GM19043 (cell line): ENCODE measurements at regions not wholly inside any gene's neighbourhood (a gene's known extent, or its start where the extent isn't known, plus 50 kb on each side); places are given as distances from the start of the nearest gene placed in this dataset.

Experiments
- ATAC-seq: cut with Tn5 transposase; IDR thresholded peaks from one replicate; pipeline ENCODE4 v1.9.1; 2021; ENCODE audit warnings: low read depth; ENCODE audit not compliant: unreplicated experiment

DNA sequence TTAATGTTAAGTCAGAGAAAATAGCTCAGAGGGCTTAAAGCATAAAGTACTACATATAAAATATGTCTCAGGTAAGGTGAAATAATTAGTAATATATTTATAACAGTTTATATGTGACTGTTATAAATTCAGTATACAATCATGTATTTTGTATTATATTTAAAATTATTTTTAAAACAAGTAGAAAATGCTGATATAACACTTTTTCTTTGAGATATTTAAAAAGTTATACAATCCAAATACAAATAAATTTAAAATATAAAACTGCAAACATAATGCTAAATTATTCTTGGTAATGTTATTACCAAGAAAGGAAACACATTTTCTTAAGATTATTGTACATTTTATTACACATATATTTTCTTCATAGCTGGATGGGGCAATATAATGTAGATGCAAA is 539.9 kb upstream of the CDH9 start:
- no peak for ATAC-seq

DNA sequence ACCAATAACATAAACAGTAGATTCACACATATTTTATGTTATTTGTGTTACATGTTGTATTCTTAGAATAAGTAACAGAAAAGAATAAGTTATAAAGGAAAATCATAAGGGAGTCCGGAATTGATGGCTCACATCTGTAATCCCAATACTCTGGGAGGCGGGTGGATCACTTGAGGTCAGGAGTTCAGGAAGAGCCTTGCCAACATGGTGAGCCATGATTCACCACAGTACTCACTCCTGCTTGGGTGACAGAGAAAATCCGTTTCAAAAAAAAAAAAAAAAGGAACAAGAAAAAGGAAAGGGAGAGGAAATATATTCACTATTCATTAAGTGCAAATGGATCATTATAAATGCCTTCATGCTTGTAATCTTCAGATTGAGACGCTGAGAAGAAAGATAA is 533.3 kb upstream of the CDH9 start:
- no peak for ATAC-seq

DNA sequence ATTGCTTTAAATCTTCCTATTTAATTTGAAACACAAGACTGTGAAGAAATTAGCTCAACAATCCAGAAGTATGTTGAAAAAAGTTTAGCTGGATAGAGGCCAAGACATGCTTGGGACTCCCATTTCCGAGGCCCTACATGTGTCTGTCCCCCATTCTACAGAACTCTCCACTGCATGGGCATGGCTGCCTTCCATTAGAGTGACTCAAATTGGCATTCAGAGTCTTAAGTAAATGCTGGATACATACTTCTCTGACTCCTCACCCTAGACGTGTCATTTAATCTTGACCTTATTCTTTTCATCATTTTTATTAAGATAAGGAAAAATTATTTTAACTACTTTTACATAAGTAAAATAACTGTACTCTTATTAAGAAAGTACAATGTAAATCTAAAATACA is 530.4 kb upstream of the CDH9 start:
- no peak for ATAC-seq

DNA sequence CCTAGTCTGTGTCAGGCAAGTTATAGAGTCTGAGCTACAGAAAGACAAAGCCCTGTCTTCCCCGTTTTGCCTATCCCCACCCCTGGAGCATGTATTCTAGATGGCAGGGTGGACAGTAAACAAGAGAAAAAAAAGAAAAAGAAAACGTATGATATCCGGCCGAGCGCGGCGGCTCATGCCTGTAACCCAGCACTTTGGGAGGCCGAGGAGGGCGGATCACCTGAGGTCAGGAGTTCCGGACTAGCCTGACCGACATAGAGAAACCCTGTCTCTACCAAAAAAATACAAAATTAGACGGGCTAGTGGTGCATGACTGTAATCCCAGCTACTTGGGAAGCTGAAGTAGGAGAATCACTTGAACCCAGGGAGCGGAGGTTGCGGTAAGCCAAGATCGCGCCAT is 523.0 kb upstream of the CDH9 start:
- no peak for ATAC-seq

DNA sequence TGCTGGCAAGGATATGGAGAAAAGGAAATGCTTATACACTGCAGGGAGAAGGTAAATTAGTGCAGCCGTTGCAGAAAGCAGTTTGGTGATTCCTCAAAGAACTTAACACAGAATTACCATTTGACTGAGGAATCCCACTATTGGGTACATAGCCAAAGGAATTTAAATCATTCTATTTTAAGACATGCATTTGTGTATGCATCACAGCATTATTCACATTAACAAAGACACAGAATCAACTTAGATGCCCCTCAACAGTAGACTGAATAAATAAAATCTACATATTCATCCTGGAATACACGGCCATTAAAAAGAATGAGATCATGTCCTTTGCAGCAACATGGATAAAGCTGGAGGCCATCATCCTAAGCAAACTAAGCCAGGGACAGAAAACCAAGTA is 510.1 kb upstream of the CDH9 start:
- no peak for ATAC-seq

DNA sequence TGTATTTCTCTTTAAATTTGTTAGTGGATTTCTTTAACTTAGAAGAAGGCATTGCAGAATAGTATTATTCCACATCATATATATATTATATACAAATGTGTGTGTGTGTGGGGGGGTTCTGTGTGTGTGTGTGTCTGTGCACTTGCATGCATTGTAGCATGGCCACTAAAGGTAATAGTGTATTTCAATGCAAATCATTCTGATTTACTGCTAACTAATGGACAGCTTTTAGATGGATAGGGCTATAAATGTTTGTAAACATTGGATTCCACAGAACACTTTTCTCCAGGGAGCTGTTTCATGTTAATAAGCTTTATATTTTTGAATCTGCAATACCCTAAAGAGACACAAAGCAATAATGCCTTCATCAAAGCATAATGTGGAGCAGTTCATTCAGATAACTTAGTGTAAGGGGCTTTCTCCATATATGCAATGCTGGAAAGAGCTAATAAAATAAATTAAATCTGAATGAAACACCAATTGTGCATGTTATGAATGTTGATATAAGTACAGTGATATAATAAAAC is 496.7 kb upstream of the CDH9 start:
- ATAC-seq = no peak

DNA sequence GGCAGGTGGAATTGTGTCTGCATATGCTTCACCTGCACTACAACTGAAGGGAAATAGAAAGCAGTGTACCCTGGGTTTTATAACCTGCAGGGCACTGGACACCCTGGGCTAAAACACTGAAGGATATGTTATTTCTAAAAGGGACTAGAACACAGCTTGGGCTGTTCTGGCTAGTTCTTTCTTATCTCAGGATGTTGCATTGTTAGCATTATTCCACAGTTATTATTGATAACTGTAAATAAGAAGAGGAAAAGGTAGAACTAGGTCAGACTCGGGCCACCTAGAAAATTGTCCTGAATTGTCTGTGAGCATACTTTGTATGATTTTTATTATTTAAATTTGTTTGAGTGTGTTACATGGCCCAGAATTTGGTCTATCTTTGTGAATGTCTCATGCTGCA is 493.9 kb upstream of the CDH9 start:
- no peak for ATAC-seq

DNA sequence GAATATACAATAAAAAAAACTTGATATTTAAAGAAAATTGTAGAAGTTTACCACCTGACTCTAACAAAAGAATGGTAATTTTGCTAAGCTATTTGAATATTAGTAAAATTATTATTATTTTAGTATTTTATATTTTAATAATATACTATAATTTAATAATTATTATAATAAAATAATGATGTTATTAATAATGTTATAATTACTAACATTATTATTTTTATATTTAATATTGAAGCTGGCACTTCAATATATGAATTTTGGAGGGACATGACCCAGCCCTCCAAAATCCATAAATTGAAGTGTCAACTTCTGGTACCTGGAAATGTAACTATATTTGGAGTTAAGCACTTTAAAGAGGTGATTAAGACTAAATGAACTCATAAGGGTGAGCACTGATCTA is 486.1 kb upstream of the CDH9 start:
- no peak for ATAC-seq

DNA sequence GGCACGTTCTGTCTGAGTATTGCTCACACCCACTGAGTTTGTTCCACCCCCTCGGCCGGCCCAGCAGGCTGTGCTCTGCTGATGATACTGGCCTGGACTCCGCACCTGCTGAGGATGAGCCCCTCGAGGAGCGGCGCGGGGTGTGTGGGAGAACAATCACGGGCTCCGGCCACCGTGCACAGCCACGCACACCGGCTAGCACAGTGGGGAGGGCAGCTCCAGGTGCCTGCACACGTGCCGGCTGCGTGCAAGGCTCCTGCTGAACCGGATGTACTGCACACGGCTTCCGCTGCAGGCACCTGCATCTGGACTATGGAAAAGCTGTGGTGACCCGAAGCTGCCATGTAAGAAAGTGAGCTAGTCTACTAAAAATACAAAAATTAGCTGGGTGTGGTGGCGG is 485.2 kb upstream of the CDH9 start:
- no peak for ATAC-seq

DNA sequence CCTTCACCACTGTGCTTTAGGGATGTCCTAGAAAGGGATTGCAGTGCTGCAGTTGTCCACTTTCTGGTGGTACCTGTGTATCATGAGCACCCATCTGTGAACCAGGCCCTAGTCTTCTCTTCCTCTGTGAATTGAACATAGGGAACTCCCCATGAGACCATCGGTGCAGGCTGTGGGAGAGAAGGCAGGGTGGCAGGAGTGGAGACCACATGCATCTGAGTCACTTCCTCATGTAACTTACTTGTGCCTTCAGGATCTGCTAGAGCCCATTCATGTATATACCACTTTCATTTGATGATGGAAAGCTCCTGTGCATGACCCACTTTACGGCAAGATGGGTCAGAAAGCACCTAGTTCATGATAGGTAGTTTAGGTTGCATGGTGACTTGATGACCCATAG is 478.1 kb upstream of the CDH9 start:
- ATAC-seq = no peak

DNA sequence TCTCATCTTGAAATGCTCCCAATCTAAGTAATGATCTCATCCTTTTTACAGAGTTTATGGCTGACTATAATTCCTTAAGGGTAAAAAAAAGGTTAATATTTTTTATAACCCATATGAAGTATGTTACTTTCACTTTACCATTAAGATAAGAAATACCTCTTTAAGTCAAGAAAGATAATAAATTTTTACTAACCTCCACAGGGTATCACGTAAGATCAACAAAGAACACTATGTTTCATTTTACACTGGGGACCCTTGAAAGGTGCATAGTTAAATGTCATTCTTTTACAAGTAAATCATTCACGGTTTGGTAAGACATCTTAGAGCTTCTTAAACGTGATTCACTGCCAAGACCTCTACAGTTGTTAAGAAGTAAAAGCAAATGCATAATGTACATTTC is 472.7 kb upstream of the CDH9 start:
- ATAC-seq = no peak

DNA sequence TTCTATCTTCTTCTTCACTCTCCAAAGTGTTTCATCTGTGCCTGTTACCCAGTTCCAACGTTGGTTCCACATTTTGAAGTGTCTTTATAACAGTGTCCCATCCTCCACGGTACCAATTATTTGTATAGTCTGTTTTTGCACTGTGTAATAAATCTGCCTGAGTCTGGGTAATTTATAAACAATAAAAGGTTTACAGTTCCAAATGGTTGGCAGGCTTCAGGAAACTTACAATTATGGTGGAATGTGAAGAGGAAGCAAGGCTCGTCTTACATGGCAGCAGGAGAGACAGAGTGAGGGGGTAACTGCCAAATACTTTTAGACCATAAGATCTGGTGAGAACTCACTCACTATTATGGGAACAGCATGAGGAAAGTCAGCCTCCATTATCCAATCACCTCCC is 465.4 kb upstream of the CDH9 start:
- ATAC-seq = no peak

DNA sequence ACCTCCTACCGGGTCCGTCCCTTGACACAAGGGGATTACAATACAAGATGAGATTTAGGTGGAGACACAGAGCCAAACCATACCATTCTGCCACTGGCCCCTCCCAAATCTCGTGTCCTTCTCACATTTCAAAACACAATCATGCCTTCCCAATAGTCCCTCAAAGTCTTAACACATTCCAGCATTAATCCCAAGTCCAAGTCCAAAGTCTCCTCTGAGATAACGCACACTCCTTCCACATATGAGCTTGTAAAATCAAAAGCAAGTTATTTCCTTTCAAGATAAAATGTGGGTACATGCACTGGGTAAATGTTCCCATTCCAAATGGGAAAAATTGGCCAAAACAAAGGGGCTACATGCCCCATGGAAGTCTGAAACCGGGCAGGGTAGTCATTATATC is 463.9 kb upstream of the CDH9 start:
- ATAC-seq = no peak

DNA sequence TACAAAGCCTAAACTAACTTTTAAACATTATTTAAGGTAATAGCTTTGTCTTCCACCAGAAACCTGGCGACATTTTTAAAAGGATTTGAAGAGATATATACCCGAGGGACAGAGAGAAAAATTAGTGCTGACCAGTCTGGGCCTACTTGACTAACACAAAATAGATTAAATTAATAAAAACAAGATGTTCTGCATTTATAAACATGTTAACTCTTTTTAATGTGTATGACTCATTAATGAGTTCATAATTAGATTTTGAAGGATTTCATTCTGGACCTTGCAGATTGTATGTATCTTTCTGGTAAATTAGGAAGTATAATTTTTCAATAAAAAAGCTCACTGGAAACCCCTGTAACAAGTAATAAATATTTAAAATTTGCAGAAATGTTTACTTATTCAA is 459.1 kb upstream of the CDH9 start:
- ATAC-seq = no peak

DNA sequence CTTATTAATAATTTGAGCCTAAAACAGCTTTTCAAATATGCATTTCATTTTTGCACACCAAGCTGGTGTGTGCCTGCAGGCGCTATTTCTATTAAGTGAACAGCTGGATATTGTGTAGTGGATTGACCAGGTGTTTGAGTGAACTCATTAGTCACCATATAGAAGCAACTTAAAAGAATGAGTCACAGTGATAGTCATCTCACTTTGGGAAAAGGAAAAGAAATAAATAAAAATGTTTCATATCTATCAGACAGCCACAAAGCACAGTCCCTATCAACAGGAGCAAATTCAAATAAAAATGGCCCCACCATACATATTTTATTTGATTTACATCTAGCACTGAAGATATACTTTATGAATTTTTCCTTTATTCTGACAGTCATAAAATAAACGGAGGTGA is 456.5 kb upstream of the CDH9 start:
- no peak for ATAC-seq

DNA sequence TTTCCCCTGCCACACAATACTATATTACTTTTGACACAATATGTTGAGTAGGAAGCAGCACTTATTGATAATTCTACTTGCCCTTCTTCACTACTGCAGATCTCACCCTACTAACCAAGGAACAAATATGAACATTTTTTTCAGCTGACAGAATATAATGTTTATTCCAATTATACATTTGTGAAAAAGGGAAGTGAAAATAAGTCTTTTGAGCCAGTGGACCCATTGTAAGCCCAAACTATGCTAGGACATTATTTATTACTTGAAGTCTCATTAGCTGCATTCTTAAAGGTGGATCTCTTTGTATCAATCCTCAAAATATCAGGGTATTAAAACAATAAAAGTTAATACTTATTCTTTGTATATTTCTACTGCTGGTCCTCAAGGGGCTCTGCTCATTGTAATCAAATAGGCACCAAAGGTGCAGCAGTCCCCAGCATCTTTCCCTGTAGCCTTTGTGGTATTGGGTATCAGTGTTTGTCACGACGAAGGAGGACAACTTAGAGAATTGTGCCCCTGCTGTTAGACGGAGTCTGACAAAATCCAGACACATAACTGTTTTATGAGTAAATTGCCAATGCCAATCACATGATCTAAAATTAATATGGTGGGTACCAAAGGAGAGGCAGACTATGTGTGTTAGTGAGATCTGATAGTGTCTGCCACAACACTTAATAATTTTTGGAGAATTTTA is 453.5 kb upstream of the CDH9 start:
- no peak for ATAC-seq

DNA sequence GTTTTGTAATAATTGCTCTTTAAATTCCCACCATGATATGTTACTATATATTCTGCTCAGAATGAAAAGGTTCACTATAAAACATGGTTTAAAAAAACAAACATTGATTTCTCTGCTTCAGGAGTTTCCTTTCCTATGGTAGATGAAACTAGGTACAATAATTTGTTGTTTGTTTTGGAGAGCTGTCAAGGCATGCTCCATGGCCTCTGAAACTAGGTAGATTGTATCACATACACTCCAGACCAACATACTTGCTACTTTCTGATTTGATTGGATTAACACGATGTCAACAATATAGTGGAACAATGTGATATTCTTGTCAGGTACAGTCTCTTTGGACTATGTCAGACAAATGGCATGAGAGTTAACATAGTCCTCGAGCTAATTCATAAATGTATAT is 452.7 kb upstream of the CDH9 start:
- ATAC-seq = no peak

DNA sequence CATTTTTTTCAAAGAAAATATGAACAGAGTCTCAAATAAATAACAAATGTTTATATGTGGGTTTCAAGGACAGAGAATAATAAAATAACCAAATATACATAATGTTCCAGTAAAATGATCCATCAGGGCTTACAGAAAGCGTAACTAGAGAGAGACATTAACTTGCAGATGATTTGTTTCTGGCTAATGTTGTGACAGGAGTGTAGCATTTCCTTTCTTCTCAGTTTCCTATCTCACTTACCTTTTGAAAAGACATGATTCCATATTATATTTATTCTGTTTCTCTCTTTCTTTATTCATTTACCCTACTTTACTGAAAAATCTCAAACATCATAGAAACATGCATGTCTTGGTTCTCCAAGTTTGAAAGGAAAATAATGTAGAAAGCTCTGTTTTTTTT is 451.3 kb upstream of the CDH9 start:
- no peak for ATAC-seq

DNA sequence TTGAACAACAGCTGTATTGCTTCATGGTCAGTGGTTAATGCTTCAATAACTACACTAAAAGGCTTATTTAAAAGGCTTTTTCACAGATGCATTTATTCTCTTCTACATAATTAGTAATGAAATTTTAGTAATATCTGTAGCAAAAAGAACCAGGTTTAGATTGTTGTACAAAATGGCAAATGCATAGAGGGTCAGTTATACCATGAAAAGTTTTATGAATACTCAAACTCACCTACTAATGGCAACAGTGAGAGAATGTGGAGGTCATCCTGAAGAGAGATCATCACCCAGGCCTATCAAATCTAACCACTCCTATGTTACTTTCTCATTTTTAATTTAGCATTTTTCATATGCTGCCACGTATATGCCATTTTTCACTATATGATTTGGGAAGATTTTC is 444.3 kb upstream of the CDH9 start:
- ATAC-seq = no peak

DNA sequence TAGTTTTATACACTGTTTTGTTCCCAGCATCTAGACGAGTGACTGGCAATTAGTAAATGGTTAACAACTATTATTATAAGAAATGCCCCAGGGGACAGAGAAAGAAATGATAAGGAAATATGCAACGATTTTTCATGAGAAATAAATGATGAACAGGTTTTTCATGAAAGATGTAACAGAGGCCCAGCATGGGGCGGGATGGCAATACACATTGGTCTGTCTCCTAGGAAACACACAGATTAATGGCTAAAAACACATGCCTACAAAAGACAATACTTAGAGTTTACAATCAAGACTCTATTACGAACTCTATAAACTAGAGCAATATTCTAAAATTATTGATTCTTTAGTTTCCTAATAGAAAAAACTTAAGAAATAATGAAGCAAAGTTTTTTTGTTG is 441.5 kb upstream of the CDH9 start:
- ATAC-seq = no peak

DNA sequence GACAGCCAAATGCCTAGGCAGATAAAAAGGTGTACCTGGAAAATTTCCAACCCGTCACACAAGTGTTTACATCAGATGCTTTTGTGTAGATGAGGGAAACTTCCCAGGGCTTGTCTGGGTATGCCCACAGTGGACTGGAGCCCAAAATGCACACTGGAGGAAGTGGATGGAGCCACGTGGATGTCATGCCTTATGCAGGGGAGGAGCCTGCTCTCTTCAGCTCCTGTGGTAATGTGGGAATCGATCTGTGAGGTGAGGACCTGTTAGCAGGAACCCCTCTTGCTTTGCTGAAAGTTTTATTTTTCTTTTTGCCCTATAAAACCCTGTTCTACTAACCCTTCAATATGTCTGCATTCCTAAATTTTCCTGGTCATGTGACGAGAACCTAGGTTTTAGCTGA is 439.2 kb upstream of the CDH9 start:
- no peak for ATAC-seq

DNA sequence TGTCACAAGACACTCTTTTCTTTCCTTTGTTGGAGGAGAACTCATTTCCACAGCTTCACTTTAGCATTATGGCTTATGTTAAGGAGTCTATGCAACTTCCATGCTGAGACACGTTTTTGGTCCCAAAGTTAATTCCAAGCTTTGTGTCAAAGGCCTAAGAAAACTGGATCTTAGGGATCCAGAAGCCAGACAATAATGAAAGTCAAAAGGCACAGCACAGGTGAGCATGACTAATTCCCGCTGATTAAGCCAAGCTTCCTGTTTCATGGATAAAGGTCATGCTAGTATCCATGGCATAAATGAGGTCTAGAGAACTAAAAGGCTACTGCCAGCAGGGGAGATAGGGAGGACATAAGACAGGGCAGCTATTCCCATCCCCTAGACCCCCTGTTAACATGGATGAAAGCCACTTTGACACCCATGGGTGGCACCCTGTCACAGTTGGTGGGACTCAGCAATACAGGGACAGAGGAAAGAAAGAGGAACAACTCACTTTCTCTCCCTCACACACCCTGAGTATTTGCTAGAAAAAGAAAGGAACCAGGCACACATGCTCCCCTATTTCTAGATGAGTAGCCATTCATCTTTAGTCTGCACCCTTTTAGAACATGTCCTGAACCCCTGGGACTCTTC is 438.1 kb upstream of the CDH9 start:
- ATAC-seq = no peak

DNA sequence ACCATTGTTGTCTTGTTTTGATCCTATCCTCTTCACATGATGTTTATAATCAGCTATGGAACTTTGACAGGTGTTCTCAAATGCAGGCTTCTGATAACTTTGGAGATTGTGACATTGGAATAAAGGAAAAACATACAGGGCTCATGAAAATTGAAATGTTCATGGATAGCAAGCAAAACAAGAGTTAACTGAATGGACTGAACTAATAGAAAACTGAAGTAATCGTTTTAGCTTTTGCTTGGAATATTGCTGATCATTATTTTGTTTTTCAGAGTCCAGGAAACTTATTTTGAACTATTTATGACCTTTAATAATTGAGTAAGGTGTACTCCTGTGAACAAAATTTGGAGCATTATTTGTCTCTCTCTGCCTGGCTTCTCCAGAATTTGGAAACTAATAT is 436.7 kb upstream of the CDH9 start:
- ATAC-seq = no peak
